Heart left ventricle (tissue), 16 donors: ENCODE measurements at regions not wholly inside any gene's neighbourhood (a gene's known extent, or its start where the extent isn't known, plus 50 kb on each side); places are given as distances from the start of the nearest gene placed in this dataset.

ENCODE experiments used
- ATAC-seq, 4 donors: fragments of 200-7000 bp; cut with Tn5 transposase; one replicate each; pipeline ENCODE4 v1.9.1; 2020 to 2022; ENCODE audit warnings: moderate library complexity in 4 of 4, mild to moderate bottlenecking in 3 of 4, moderate number of reproducible peaks in 1 of 4
- DNase-seq, 5 donors: peaks; one replicate each; pipeline ENCODE4 v3.0.0-alpha.2; 2020
- H3K27ac ChIP-seq, 12 donors: fragments of 200-600 bp; sonication (generic) in 4 of 12; one replicate each; pipeline versions ENCODE4 v1.5.0 to v1.8.0; 2016 to 2022; ENCODE audit warnings: mild to moderate bottlenecking in 2 of 12
- H3K27me3 ChIP-seq, 9 donors: fragments of 200-600 bp; sonication (generic) in 2 of 9; one replicate each; pipeline versions ENCODE4 v1.5.1 to v1.8.0; 2016 to 2022; ENCODE audit warnings: mild to moderate bottlenecking in 3 of 9
- H3K36me3 ChIP-seq, 9 donors: fragments of 200-600 bp; sonication (generic) in 2 of 9; one replicate each; pipeline versions ENCODE4 v1.5.0 to v1.8.0; 2018 to 2022; ENCODE audit warnings: mild to moderate bottlenecking in 2 of 9
- H3K4me1 ChIP-seq, 12 donors: fragments of 200-600 bp; sonication (generic) in 4 of 12; one replicate each; pipeline versions ENCODE4 v1.5.0 to v1.8.0; 2016 to 2022; ENCODE audit warnings: mild to moderate bottlenecking in 3 of 12
- H3K4me3 ChIP-seq, 12 donors: fragments of 200-600 bp; sonication (generic) in 4 of 12; one replicate each; pipeline versions ENCODE4 v1.5.0 to v1.8.0; 2017 to 2022; ENCODE audit warnings: mild to moderate bottlenecking in 9 of 12, moderate library complexity in 4 of 12
- H3K9me3 ChIP-seq, 12 donors: fragments of 200-600 bp; sonication (generic) in 4 of 12; one replicate each; pipeline versions ENCODE4 v1.5.0 to v1.8.0; 2016 to 2022; ENCODE audit warnings: mild to moderate bottlenecking in 1 of 12
- POLR2A ChIP-seq, 2 donors: fragments of 450-650 bp; IDR thresholded peaks; one replicate each; pipeline ENCODE4 v1.6.1; 2017; ENCODE audit warnings: antibody characterized with exemption in 2 of 2, mild to moderate bottlenecking in 2 of 2, moderate library complexity in 2 of 2
- WGBS, 4 donors: extraction: QIAGEN DNeasy Blood & Tissue Kit in 2 of 4; methylation state at CpG; one replicate each; pipeline versions ENCODE4 v1.1.5 to v1.1.7; 2013 to 2018; 5-methylcytosine and 5-hydroxymethylcytosine counted together
- intact Hi-C, 10 donors: fragments of 100-400 bp; cut with DNase I; formaldehyde crosslinking; loops; one replicate each; pipeline versions ENCODE4 v1.11.1 to v1.14.2; 2022
- TF ChIP-seq, protein P1 (sequence below), 12 donors: fragments of 200-600 bp; sonication (generic) in 4 of 12; IDR thresholded peaks; one replicate each; pipeline versions ENCODE4 v1.5.0 to v1.8.0; 2018 to 2022; ENCODE audit warnings: antibody characterized with exemption in 12 of 12, mild to moderate bottlenecking in 5 of 12
- donor health status: ischemic (EF 13 %, LVEDD 7.1; RV severe dilation, severe dysfunction).
- donor health status: healthy with polysubstance abuse.
- donor health status: DM: no; HTN: yes; CAD: no.
- donor health status: DM: no; HTN: no; CAD: no.
- donor health status: ischemic (EF 25% LVEDD 6.9; RV normal size, moderate dysfunction).
- donor health status: ischemic (EF 25% LVEDD 5.7; RV mildly dilated, moderate dysfunction).
- donor health status: healthy.
- donor health status: DM: yes; HTN: yes; CAD: no.
- donor health status: ischemic (EF 35%, LVEDD 5.7; RV mildly dilated, moderate dysfunction).
- donor health status: nonischemic (EF 11% LVEDD 7.7; RV severe dilation, severe dysfunction).
- donor health status: DM: yes; HTN: yes; CAD: no.
- donor health status: PGD.
- donor health status: ischemic (EF 29% LVEDD 5.4; RV normal size, mild dysfunction).
- donor health status: nonischemic (EF 23%, LVEDD 6.1; RV moderate dilation, normal function).

DNA sequence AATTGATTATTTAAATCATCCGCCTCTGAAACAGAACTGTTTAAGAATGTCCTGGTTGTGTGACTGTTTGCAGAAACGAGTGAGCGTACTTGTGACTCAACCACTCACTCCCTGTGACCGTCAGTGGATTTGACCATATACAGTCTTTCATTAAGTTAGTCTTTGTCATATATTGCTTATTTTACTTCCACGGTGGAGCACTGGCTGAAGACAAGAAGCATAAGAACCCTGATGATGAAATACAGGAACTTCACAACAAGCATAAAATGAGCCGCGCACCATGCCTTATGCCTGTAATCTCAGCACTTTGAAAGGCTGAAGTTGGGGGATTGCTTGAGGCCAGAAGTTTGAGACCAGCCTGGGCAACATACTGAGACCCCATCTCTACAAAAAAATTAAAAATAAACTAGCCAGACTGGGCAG lies 194.0 kb downstream of the TOMM20 start:
- intact Hi-C loops = no loop called here
- H3K9me3 ChIP-seq = no peaks in the 10 kb centered on the region
- DNase-seq = no peak
- TF ChIP-seq POLR2A (IDR thresholded peaks at IDR 0.05) = no peak
- TF ChIP-seq, protein P1, sequence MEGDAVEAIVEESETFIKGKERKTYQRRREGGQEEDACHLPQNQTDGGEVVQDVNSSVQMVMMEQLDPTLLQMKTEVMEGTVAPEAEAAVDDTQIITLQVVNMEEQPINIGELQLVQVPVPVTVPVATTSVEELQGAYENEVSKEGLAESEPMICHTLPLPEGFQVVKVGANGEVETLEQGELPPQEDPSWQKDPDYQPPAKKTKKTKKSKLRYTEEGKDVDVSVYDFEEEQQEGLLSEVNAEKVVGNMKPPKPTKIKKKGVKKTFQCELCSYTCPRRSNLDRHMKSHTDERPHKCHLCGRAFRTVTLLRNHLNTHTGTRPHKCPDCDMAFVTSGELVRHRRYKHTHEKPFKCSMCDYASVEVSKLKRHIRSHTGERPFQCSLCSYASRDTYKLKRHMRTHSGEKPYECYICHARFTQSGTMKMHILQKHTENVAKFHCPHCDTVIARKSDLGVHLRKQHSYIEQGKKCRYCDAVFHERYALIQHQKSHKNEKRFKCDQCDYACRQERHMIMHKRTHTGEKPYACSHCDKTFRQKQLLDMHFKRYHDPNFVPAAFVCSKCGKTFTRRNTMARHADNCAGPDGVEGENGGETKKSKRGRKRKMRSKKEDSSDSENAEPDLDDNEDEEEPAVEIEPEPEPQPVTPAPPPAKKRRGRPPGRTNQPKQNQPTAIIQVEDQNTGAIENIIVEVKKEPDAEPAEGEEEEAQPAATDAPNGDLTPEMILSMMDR (IDR thresholded peaks at IDR 0.05) = no peak
- 90 to 95% (median 92%) methylated on average over 7 of the region's 7 CpGs for WGBS, 4 donors
- ATAC-seq = no peak
- H3K27me3 ChIP-seq = no peaks in the 10 kb centered on the region
- H3K27ac ChIP-seq = peak overlapping the region in 1 of 12 donors; percentile 84
- peaks cover 0 to 40% (median 13%) of the 10 kb centered on the region in 12 donors for H3K4me1 ChIP-seq
- H3K4me3 ChIP-seq = no peak overlapping the region
- H3K36me3 ChIP-seq = no peaks in the 10 kb centered on the region

DNA sequence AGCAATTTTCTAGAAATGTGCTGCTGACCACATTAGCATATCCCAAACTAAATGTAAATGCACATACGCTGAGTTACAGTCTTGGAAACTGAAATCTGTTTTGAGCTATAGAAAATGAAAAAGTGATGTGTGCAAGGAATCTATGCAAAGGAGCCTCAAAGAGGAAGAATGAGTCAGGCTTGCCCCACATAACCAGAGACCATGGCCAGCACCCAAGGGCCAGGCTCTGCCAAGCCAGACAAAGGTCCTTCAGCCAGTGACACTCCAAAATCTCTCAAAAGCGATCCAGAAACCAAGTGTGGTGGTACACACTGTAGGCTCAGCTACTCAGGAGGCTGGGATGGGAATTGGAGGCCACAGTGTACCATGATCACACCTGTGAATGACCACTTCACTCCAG lies 195.2 kb downstream of the TOMM20 start:
- Histone ChIP-seq H3K27ac (peak overlapping the region in 11 of 12 donors; percentile 27 to 84 (median 53)), H3K27me3 (no peaks in the 10 kb centered on the region), H3K9me3 (no peaks in the 10 kb centered on the region), H3K4me1 (peaks cover 0 to 45% (median 13%) of the 10 kb centered on the region in 12 donors), H3K4me3 (no peak overlapping the region), H3K36me3 (no peaks in the 10 kb centered on the region)
- intact Hi-C loops = no loop called here
- TF ChIP-seq, protein P1 (IDR thresholded peaks at IDR 0.05) = no peak
- ATAC-seq (peak; percentile 74 to 90 (median 83)), DNase-seq (peak in 4 of 5 donors; percentile 52 to 78 (median 70))
- whole genome bisulfite sequencing, 4 donors = 40 to 44% (median 41%) methylated on average over 2 of the region's 2 CpGs

DNA sequence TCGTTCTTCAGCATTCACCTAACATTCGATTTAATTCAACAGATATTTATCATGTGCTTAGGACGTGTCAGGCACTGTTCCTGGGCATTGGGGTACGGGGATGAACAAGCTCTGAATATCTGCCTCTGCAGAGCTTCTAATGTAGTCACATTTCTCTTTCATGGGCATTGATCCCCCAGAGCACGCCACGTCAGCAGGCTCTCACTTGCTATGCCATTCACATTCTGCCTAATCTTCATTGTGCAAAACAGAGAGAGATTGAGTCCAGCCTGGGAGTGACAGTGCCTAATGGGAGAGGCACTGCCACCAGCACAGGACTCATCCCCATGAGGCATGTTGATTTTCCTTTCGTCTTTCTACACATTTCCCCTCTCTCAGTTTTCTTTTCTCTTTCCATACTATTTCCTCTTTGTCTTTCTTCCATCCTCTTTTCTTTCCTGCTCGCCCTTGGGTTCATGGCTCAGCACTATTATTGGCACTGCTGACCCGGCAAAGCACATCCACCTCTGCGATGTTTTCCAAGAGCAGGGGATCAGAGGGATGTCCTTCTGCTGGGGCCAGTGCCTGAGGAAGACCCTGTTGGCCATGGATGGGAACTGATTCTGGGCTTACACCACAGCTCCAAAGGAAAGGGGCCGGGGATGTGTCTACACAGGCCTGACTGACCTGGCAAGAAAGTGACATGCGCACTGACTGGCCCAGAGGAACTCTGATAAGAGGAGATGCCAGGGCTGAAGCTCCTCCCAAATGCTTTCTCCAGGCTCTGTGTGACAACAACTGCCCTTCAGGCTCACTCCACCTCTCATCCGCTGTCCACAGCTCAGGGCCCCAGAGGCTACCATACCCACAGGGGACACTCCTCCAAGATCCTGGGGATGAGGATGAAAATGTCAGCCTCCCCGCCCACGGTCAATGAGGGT lies 195.9 kb downstream of the TOMM20 start:
- Histone ChIP-seq H3K36me3 (no peaks in the 10 kb centered on the region), H3K27ac (peak overlapping the region; percentile 3 to 84 (median 52)), H3K4me3 (no peak overlapping the region), H3K27me3 (no peaks in the 10 kb centered on the region), H3K9me3 (no peaks in the 10 kb centered on the region), H3K4me1 (peaks cover 0 to 47% (median 13%) of the 10 kb centered on the region in 12 donors)
- DNase-seq (peak in 4 of 5 donors; percentile 46 to 76 (median 66)), ATAC-seq (peak; percentile 84 to 91 (median 90))
- intact Hi-C loops = no loop called here
- 73 to 90% (median 80%) methylated on average over 12 to 15 of the region's 15 CpGs for WGBS, 4 donors
- no peak for TF ChIP-seq POLR2A (IDR thresholded peaks at IDR 0.05)

DNA sequence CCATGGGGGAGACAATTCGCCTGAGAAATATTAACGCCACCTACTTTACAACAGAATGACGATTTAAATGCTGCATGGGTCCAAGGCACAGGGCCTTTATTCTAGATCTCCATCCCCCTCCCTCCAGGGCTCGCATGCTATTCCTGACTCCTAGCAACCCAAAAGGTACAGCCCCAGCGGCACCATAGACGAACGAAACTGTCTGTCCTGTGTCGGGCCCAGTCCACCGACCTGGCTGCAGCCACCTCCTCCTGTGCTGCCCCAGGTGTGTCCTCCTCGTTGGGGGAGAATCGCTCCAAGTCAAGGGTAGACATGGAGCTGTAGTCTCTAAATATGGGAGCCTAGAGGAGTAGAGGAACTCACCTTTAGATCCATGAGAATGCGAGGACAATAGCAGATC lies 196.5 kb downstream of the TOMM20 start:
- DNase-seq (no peak), ATAC-seq (no peak)
- Histone ChIP-seq H3K9me3 (no peaks in the 10 kb centered on the region), H3K4me3 (no peak overlapping the region), H3K36me3 (no peaks in the 10 kb centered on the region), H3K27me3 (no peaks in the 10 kb centered on the region), H3K4me1 (peaks cover 0 to 53% (median 14%) of the 10 kb centered on the region in 12 donors), H3K27ac (peak overlapping the region in 4 of 12 donors; percentile 52 to 84 (median 58))
- intact Hi-C loops = no loop called here
- TF ChIP-seq POLR2A (IDR thresholded peaks at IDR 0.05) = no peak
- TF ChIP-seq, protein P1 (IDR thresholded peaks at IDR 0.05) = no peak
- 91 to 97% (median 96%) methylated on average over 11 to 12 of the region's 12 CpGs for WGBS, 4 donors
